Lung microvascular endothelial cell (primary cell): ENCODE measurements at regions not wholly inside any gene's neighbourhood (a gene's known extent, or its start where the extent isn't known, plus 50 kb on each side); places are given as distances from the start of the nearest gene placed in this dataset.
A peak's percentile ranks its signal among the peaks of the same experiment; 100 is the strongest.

Experiments
- DNase-seq, 2 donors: peaks; one replicate each; pipeline versions ENCODE4 v3.0.0 to v3.0.0-alpha.2; 2010; ENCODE audit warnings: low read depth in 2 of 2

GRCh38 chr13:74871369-74872070 lies 610.4 kb downstream of the TBC1D4 start:
- DNase-seq, result no peak

GRCh38 chr13:74870865-74871264 lies 611.1 kb downstream of the TBC1D4 start:
- DNase-seq, result peak in 1 of 2 donors; percentile 46

GRCh38 chr13:74869846-74870245 lies 612.1 kb downstream of the TBC1D4 start:
- DNase-seq, result peak in 1 of 2 donors; percentile 77

- DNase-seq, result no peak
These were observed 613.9 kb downstream of the TBC1D4 start for GRCh38 chr13:74868049-74868448.

- DNase-seq, result no peak
These were observed 614.5 kb downstream of the TBC1D4 start for GRCh38 chr13:74867460-74867859.

GRCh38 chr13:74866101-74866500 lies 615.9 kb downstream of the TBC1D4 start:
- no peak for DNase-seq

- DNase-seq, result no peak
These were observed 616.3 kb downstream of the TBC1D4 start for GRCh38 chr13:74865656-74866055.

GRCh38 chr13:74860789-74861188 lies 621.2 kb downstream of the TBC1D4 start:
- no peak for DNase-seq

- no peak for DNase-seq
These were observed 631.1 kb downstream of the TBC1D4 start for GRCh38 chr13:74850893-74851292.

GRCh38 chr13:74847966-74848365 lies 634.0 kb downstream of the TBC1D4 start:
- DNase-seq, result no peak

GRCh38 chr13:74845806-74846205 lies 636.2 kb downstream of the TBC1D4 start:
- no peak for DNase-seq

GRCh38 chr13:74841651-74842050 lies 640.3 kb downstream of the TBC1D4 start:
- no peak for DNase-seq

- no peak for DNase-seq
These were observed 640.8 kb downstream of the TBC1D4 start for GRCh38 chr13:74841123-74841522.

- DNase-seq, result peak in 1 of 2 donors; percentile 40
These were observed 642.3 kb downstream of the TBC1D4 start for GRCh38 chr13:74839656-74840055.

GRCh38 chr13:74838096-74838495 lies 643.9 kb downstream of the TBC1D4 start:
- no peak for DNase-seq

GRCh38 chr13:74836628-74837027 lies 645.3 kb downstream of the TBC1D4 start:
- DNase-seq, result no peak

- no peak for DNase-seq
These were observed 646.4 kb downstream of the TBC1D4 start for GRCh38 chr13:74835579-74835978.

GRCh38 chr13:74825938-74826246 lies 656.1 kb downstream of the TBC1D4 start:
- DNase-seq, result no peak

GRCh38 chr13:74825152-74825937 lies 656.6 kb downstream of the TBC1D4 start:
- peak; percentile 38 to 89 for DNase-seq

- no peak for DNase-seq
These were observed 661.2 kb downstream of the TBC1D4 start for GRCh38 chr13:74820809-74821208.

GRCh38 chr13:74819549-74819948 lies 662.4 kb downstream of the TBC1D4 start:
- no peak for DNase-seq

- no peak for DNase-seq
These were observed 665.2 kb downstream of the TBC1D4 start for GRCh38 chr13:74816737-74817136.

- no peak for DNase-seq
These were observed 662.0 kb upstream of the KLF12 start for GRCh38 chr13:74796157-74796556.
